GM23248 (cell line): ENCODE measurements at regions not wholly inside any gene's neighbourhood (a gene's known extent, or its start where the extent isn't known, plus 50 kb on each side); places are given as distances from the start of the nearest gene placed in this dataset.
A peak's percentile ranks its signal among the peaks of the same experiment; 100 is the strongest.

Experiments used
- DNase-seq: peaks from one replicate; pipeline ENCODE4 v3.0.0-alpha.2; 2015
- H2AFZ ChIP-seq: fragments of 200-600 bp; sonication (generic); 2 replicates; pipeline ENCODE4 v1.6.1; 2016; ENCODE audit warnings: antibody characterized with exemption
- H3F3A ChIP-seq: fragments of 200-600 bp; sonication (generic); 2 replicates; pipeline ENCODE4 v1.6.1; 2016; ENCODE audit warnings: mild to moderate bottlenecking, antibody characterized with exemption, mixed run types; ENCODE audit not compliant: insufficient read depth
- H3K27ac ChIP-seq: fragments of 200-600 bp; sonication (generic); 2 replicates; pipeline ENCODE4 v1.5.1; 2016; ENCODE audit warnings: mild to moderate bottlenecking
- H3K27me3 ChIP-seq: fragments of 200-600 bp; sonication (generic); replicated peaks from 2 replicates; pipeline ENCODE4 v1.6.1; 2016; ENCODE audit warnings: mild to moderate bottlenecking; ENCODE audit not compliant: insufficient read depth
- H3K36me3 ChIP-seq: fragments of 200-600 bp; sonication (generic); 2 replicates; pipeline ENCODE4 v1.6.1; 2016; ENCODE audit warnings: low read depth, mild to moderate bottlenecking
- H3K4me1 ChIP-seq: fragments of 200-600 bp; sonication (generic); 2 replicates; pipeline ENCODE4 v1.6.1; 2016; ENCODE audit warnings: mild to moderate bottlenecking; ENCODE audit not compliant: insufficient read depth
- H3K4me2 ChIP-seq: fragments of 200-600 bp; sonication (generic); one replicate; pipeline ENCODE4 v1.6.1; 2016; ENCODE audit warnings: mild to moderate bottlenecking; ENCODE audit not compliant: unreplicated experiment
- H3K4me3 ChIP-seq: fragments of 200-600 bp; sonication (generic); 2 replicates; pipeline ENCODE4 v1.5.1; 2016; ENCODE audit warnings: mild to moderate bottlenecking
- H3K79me2 ChIP-seq: fragments of 200-600 bp; sonication (generic); 2 replicates; pipeline ENCODE4 v1.6.1; 2016; ENCODE audit warnings: mild to moderate bottlenecking; ENCODE audit not compliant: insufficient read depth
- H3K9ac ChIP-seq: fragments of 200-600 bp; sonication (generic); 2 replicates; pipeline ENCODE4 v1.6.1; 2016; ENCODE audit warnings: mild to moderate bottlenecking
- H3K9me2 ChIP-seq: fragments of 200-600 bp; sonication (generic); 2 replicates; pipeline ENCODE4 v1.6.1; 2016; ENCODE audit warnings: mixed run types, mild to moderate bottlenecking, moderate library complexity; ENCODE audit not compliant: insufficient read depth
- H3K9me3 ChIP-seq: fragments of 200-600 bp; sonication (generic); one replicate; pipeline ENCODE4 v1.6.1; 2017; ENCODE audit warnings: low read depth
- H4K20me1 ChIP-seq: fragments of 200-600 bp; sonication (generic); 2 replicates; pipeline ENCODE4 v1.6.0; 2016; ENCODE audit not compliant: insufficient read depth
- EZH2 ChIP-seq: fragments of 200-600 bp; sonication (generic); IDR thresholded peaks from 2 replicates; pipeline ENCODE4 v1.6.1; 2018; ENCODE audit warnings: antibody characterized with exemption, mild to moderate bottlenecking; ENCODE audit not compliant: insufficient read depth, poor library complexity, severe bottlenecking
- EZH2phosphoT487 ChIP-seq: fragments of 200-600 bp; sonication (generic); IDR thresholded peaks from 2 replicates; pipeline ENCODE4 v1.6.1; 2018; ENCODE audit warnings: antibody characterized with exemption, moderate library complexity, mild to moderate bottlenecking, low read depth; ENCODE audit not compliant: insufficient read depth
- WGBS, 2 experiments: methylation state at CpG; one replicate each; pipeline ENCODE4 v1.1.6; 2015 to 2017; ENCODE audit warnings: low lambda C conversion rate in 2 of 2, low coverage in 1 of 2; ENCODE audit errors: missing lambda C conversion rate in 2 of 2; 5-methylcytosine and 5-hydroxymethylcytosine counted together
- in situ Hi-C: fragments of 300-500 bp; cut with MboI; formaldehyde crosslinking; loops from 2 replicates; pipeline ENCODE4 v1.15.0; 2020

- in situ Hi-C loops: loop anchor here (5.0 to 25.0 kb wide), 3 partner anchors 121 to 678 kb away; no protein-coding TSS in a partner anchor
- peak overlapping the region; percentile 70 for H3K4me2 ChIP-seq
Observed at GRCh38 chr11:32172848-32173834, 82.3 kb downstream of the RCN1 start.

GRCh38 chr11:32173977-32174376 lies 83.1 kb downstream of the RCN1 start:
- Histone ChIP-seq H3K9ac (no peak overlapping the region), H4K20me1 (no peaks in the 10 kb centered on the region), H3K9me2 (no peaks in the 10 kb centered on the region), H3K36me3 (no peaks in the 10 kb centered on the region), H3K27ac (no peak overlapping the region), H3F3A (no peaks in the 10 kb centered on the region), H3K4me1 (peaks cover 9% of the 10 kb centered on the region), H3K4me2 (no peak overlapping the region), H3K27me3 (peaks cover 13% of the 10 kb centered on the region; the same call in 1 of the 2 replicates), H2AFZ (no peak overlapping the region), H3K9me3 (no peaks in the 10 kb centered on the region), H3K79me2 (no peaks in the 10 kb centered on the region), H3K4me3 (no peak overlapping the region)
- DNase-seq: no peak
- no peak for TF ChIP-seq EZH2phosphoT487
- no peak for TF ChIP-seq EZH2
- in situ Hi-C loops: loop anchor here (5.0 to 25.0 kb wide), 3 partner anchors 122 to 679 kb away; no protein-coding TSS in a partner anchor

More at GRCh38 chr11:32172848-32173834, 82.3 kb downstream of the RCN1 start:
- H2AFZ ChIP-seq: peak overlapping the region; percentile 74
- H3K9me3 ChIP-seq: no peaks in the 10 kb centered on the region
- 29 to 36% methylated on average over 22 of the region's 22 CpGs for WGBS, 2 experiments
- H3F3A ChIP-seq: no peaks in the 10 kb centered on the region
- H4K20me1 ChIP-seq: no peaks in the 10 kb centered on the region
- 0 out of 2 replicates have a peak, but pooled peaks cover 5% of the 10 kb centered on the region for H3K27me3 ChIP-seq
- H3K36me3 ChIP-seq: no peaks in the 10 kb centered on the region
- H3K27ac ChIP-seq: no peak overlapping the region
- DNase-seq: peak; percentile 87
- TF ChIP-seq EZH2phosphoT487 (no peak), EZH2 (no peak)
- H3K4me1 ChIP-seq: peaks cover 9% of the 10 kb centered on the region
- no peaks in the 10 kb centered on the region for H3K9me2 ChIP-seq
- peak overlapping the region; percentile 56 for H3K4me3 ChIP-seq
- H3K79me2 ChIP-seq: no peaks in the 10 kb centered on the region
- H3K9ac ChIP-seq: 0 out of 2 replicates have a peak overlapping the region, but pooled peaks have one; percentile 6

- H3F3A ChIP-seq: no peaks in the 10 kb centered on the region
- no peak overlapping the region for H3K4me2 ChIP-seq
- no peaks in the 10 kb centered on the region for H4K20me1 ChIP-seq
- no peak overlapping the region for H3K4me3 ChIP-seq
- TF ChIP-seq EZH2phosphoT487 (no peak), EZH2 (no peak)
- no peaks in the 10 kb centered on the region for H3K9me2 ChIP-seq
- no peak overlapping the region for H3K27ac ChIP-seq
- H3K36me3 ChIP-seq: no peaks in the 10 kb centered on the region
- H3K27me3 ChIP-seq: peaks cover 32% of the 10 kb centered on the region
- no peak overlapping the region for H2AFZ ChIP-seq
- in situ Hi-C loops: loop anchor here (10.0 to 25.0 kb wide), 3 partner anchors 682 to 1064 kb away; no protein-coding TSS in a partner anchor
- H3K4me1 ChIP-seq: peaks cover 9% of the 10 kb centered on the region
- 14 to 16% methylated on average over 8 of the region's 8 CpGs for WGBS, 2 experiments
- no peak overlapping the region for H3K9ac ChIP-seq
- H3K79me2 ChIP-seq: no peaks in the 10 kb centered on the region
- DNase-seq: peak; percentile 80
- H3K9me3 ChIP-seq: no peaks in the 10 kb centered on the region
Observed at GRCh38 chr11:32176223-32176934, 85.5 kb downstream of the RCN1 start.

- Histone ChIP-seq H3K9me3 (no peaks in the 10 kb centered on the region), H3K4me2 (no peak overlapping the region), H3K4me3 (no peak overlapping the region), H3K9me2 (no peaks in the 10 kb centered on the region), H3K9ac (no peak overlapping the region), H3K4me1 (no peaks in the 10 kb centered on the region), H3K27ac (no peak overlapping the region), H3K36me3 (no peaks in the 10 kb centered on the region), H3K27me3 (peaks cover 51% of the 10 kb centered on the region), H2AFZ (no peak overlapping the region), H3K79me2 (no peaks in the 10 kb centered on the region), H3F3A (no peaks in the 10 kb centered on the region), H4K20me1 (no peaks in the 10 kb centered on the region)
- 90 to 91% methylated on average over 7 of the region's 7 CpGs for WGBS, 2 experiments
- DNase-seq: no peak
- no peak for TF ChIP-seq EZH2
- TF ChIP-seq EZH2phosphoT487: no peak
- in situ Hi-C loops: loop anchor here (10.0 to 25.0 kb wide), 3 partner anchors 684 to 1066 kb away; no protein-coding TSS in a partner anchor
Observed at GRCh38 chr11:32178692-32179091, 87.8 kb downstream of the RCN1 start.
